WTC11 (cell line): ENCODE measurements at regions not wholly inside any gene's neighbourhood (a gene's known extent, or its start where the extent isn't known, plus 50 kb on each side); places are given as distances from the start of the nearest gene placed in this dataset.

ENCODE experiments used
- ATAC-seq: fragments of 200-7000 bp; cut with Tn5 transposase; 2 replicates; pipeline ENCODE4 v1.10.0; 2021; ENCODE audit warnings: mild to moderate bottlenecking, moderate library complexity
- CTCF ChIA-PET: fragments of 300-600 bp; sonication (Branson Sonifier 250); formaldehyde crosslinking; loops from one replicate; lab custom pipeline; 2021; ENCODE audit warnings: antibody characterized with exemption; lab: Charles Lee
- POLR2A ChIA-PET: fragments of 350-600 bp; sonication (Branson Sonifier 250); formaldehyde crosslinking; loops from one replicate; lab custom pipeline; 2021; ENCODE audit warnings: antibody characterized with exemption; lab: Charles Lee
- DNase-seq: peaks from one replicate; pipeline ENCODE4 v3.0.0; 2021; ENCODE audit warnings: low spot score
- H3K27ac Mint-ChIP-seq: 2 replicates; pipeline ENCODE4 v1.8.0; 2021; ENCODE audit warnings: mixed read lengths
- H3K27me3 Mint-ChIP-seq: 2 replicates; pipeline ENCODE4 v1.8.0; 2021; ENCODE audit warnings: low read depth, mild to moderate bottlenecking, moderate library complexity, mixed read lengths
- H3K36me3 Mint-ChIP-seq: 2 replicates; pipeline ENCODE4 v1.8.0; 2021; ENCODE audit warnings: mixed read lengths
- H3K4me1 Mint-ChIP-seq: 2 replicates; pipeline ENCODE4 v1.8.0; 2022; ENCODE audit warnings: mixed read lengths
- H3K4me3 Mint-ChIP-seq: 2 replicates; pipeline ENCODE4 v1.8.0; 2021; ENCODE audit warnings: mild to moderate bottlenecking, moderate library complexity, mixed read lengths
- H3K9me3 Mint-ChIP-seq: 2 replicates; pipeline ENCODE4 v1.8.0; 2021; ENCODE audit warnings: mixed read lengths
- ATF1 ChIP-seq: sonication (generic); formaldehyde crosslinking; IDR thresholded peaks from 2 replicates; pipeline ENCODE4 v1.8.1; 2023; ENCODE audit warnings: mild to moderate bottlenecking, moderate library complexity, missing genetic modification reagents
- ATF2 ChIP-seq: sonication (generic); formaldehyde crosslinking; IDR thresholded peaks from 2 replicates; pipeline ENCODE4 v1.8.1; 2022; ENCODE audit warnings: low read depth, missing genetic modification reagents, borderline replicate concordance
- ATF3 ChIP-seq: sonication (generic); formaldehyde crosslinking; conservative IDR thresholded peaks from 2 replicates; pipeline ENCODE4 v1.8.1; 2022; ENCODE audit warnings: mild to moderate bottlenecking, missing genetic modification reagents
- CBFB ChIP-seq: sonication (generic); formaldehyde crosslinking; IDR thresholded peaks from 2 replicates; pipeline ENCODE4 v1.8.1; 2022; ENCODE audit warnings: mild to moderate bottlenecking, low read depth, missing genetic modification reagents
- ELF4 ChIP-seq: sonication (generic); formaldehyde crosslinking; IDR thresholded peaks from 2 replicates; pipeline ENCODE4 v1.8.1; 2022; ENCODE audit warnings: low read depth, mild to moderate bottlenecking, moderate library complexity, missing genetic modification reagents
- EMX1 ChIP-seq: fragments of 250-450 bp; sonication (Bioruptor Pico); IDR thresholded peaks from 2 replicates; pipeline ENCODE4 v1.8.0; 2021; ENCODE audit warnings: mild to moderate bottlenecking
- ESRRA ChIP-seq: sonication (generic); formaldehyde crosslinking; IDR thresholded peaks from 2 replicates; pipeline ENCODE4 v1.8.1; 2022; ENCODE audit warnings: mild to moderate bottlenecking, missing genetic modification reagents, borderline replicate concordance
- FOXJ3 ChIP-seq: sonication (generic); formaldehyde crosslinking; IDR thresholded peaks from 2 replicates; pipeline ENCODE4 v1.9.0; 2021; ENCODE audit warnings: missing genetic modification reagents, mild to moderate bottlenecking, borderline replicate concordance
- HMGXB4 ChIP-seq: sonication (generic); formaldehyde crosslinking; IDR thresholded peaks from 2 replicates; pipeline ENCODE4 v1.8.1; 2023; ENCODE audit warnings: mild to moderate bottlenecking, moderate library complexity, missing genetic modification reagents
- JAZF1 ChIP-seq: fragments of 250-450 bp; sonication (Bioruptor Pico); IDR thresholded peaks from 2 replicates; pipeline ENCODE4 v1.9.0; 2021; ENCODE audit warnings: moderate library complexity, mild to moderate bottlenecking, inconsistent platforms
- JUN ChIP-seq: sonication (generic); formaldehyde crosslinking; IDR thresholded peaks from 2 replicates; pipeline ENCODE4 v1.8.0; 2023; ENCODE audit warnings: mild to moderate bottlenecking, missing genetic modification reagents
- MLX ChIP-seq: sonication (generic); formaldehyde crosslinking; IDR thresholded peaks from 2 replicates; pipeline ENCODE4 v1.8.1; 2023; ENCODE audit warnings: mild to moderate bottlenecking, missing genetic modification reagents, moderate library complexity
- NFE2L1 ChIP-seq: sonication (generic); formaldehyde crosslinking; IDR thresholded peaks from 2 replicates; pipeline ENCODE4 v1.8.1; 2023; ENCODE audit warnings: missing genetic modification reagents
- PRDM15 ChIP-seq: sonication (generic); formaldehyde crosslinking; IDR thresholded peaks from 2 replicates; pipeline ENCODE4 v1.8.0; 2022; ENCODE audit warnings: missing genetic modification reagents
- RORB ChIP-seq: fragments of 250-450 bp; sonication (Bioruptor Pico); IDR thresholded peaks from 2 replicates; pipeline ENCODE4 v1.9.0; 2021; ENCODE audit warnings: mild to moderate bottlenecking
- TCF7 ChIP-seq: sonication (generic); formaldehyde crosslinking; IDR thresholded peaks from 2 replicates; pipeline ENCODE4 v1.8.0; 2022; ENCODE audit warnings: mild to moderate bottlenecking, low read depth, missing genetic modification reagents, moderate library complexity
- TEAD4 ChIP-seq: sonication (generic); formaldehyde crosslinking; IDR thresholded peaks from 2 replicates; pipeline ENCODE4 v1.8.0; 2022; ENCODE audit warnings: mild to moderate bottlenecking, missing genetic modification reagents
- USF1 ChIP-seq: sonication (generic); formaldehyde crosslinking; IDR thresholded peaks from 2 replicates; pipeline ENCODE4 v1.8.0; 2022; ENCODE audit warnings: mild to moderate bottlenecking, missing genetic modification reagents
- USF2 ChIP-seq: sonication (generic); formaldehyde crosslinking; IDR thresholded peaks from 2 replicates; pipeline ENCODE4 v1.8.1; 2023; ENCODE audit warnings: mild to moderate bottlenecking, missing genetic modification reagents, moderate library complexity
- ZBTB21 ChIP-seq: sonication (generic); formaldehyde crosslinking; IDR thresholded peaks from 2 replicates; pipeline ENCODE4 v1.8.1; 2023; ENCODE audit warnings: mild to moderate bottlenecking, missing genetic modification reagents, borderline replicate concordance
- ZNF138 ChIP-seq: sonication (generic); formaldehyde crosslinking; conservative IDR thresholded peaks from 2 replicates; pipeline ENCODE4 v1.8.1; 2022; ENCODE audit warnings: mild to moderate bottlenecking, moderate library complexity, missing genetic modification reagents
- ZNF317 ChIP-seq: sonication (generic); formaldehyde crosslinking; IDR thresholded peaks from 2 replicates; pipeline ENCODE4 v1.8.1; 2023; ENCODE audit warnings: low read depth, mild to moderate bottlenecking, moderate library complexity, missing genetic modification reagents, borderline replicate concordance
- ZNF416 ChIP-seq: fragments of 250-450 bp; sonication (Bioruptor Pico); IDR thresholded peaks from 2 replicates; pipeline ENCODE4 v1.9.0; 2021; ENCODE audit warnings: mild to moderate bottlenecking, inconsistent platforms

GRCh38 chr7:38120076-38120475 lies 58.0 kb upstream of the STARD3NL start:
- TF ChIP-seq ATF3 (no peak), FOXJ3 (CRISPR knock-in tag) (no peak), ZNF416 (CRISPR knock-in tag) (no peak), ATF1 (no peak), USF1 (CRISPR knock-in tag) (no peak), ATF2 (no peak), JAZF1 (CRISPR knock-in tag) (no peak), RORB (no peak)
- POLR2A ChIA-PET: no interaction called here
- no peaks in the 10 kb centered on the region for H3K4me1 Mint-ChIP-seq
- H3K27me3 Mint-ChIP-seq: no peaks in the 10 kb centered on the region
- H3K27ac Mint-ChIP-seq: no peak overlapping the region
- DNase-seq: no peak
- H3K36me3 Mint-ChIP-seq: no peaks in the 10 kb centered on the region
- ATAC-seq: no peak
- CTCF ChIA-PET: interaction anchor here (1.6 kb wide), 1 partner anchor 216 kb away, joined by 6 read pairs; no protein-coding TSS in a partner anchor
- H3K9me3 Mint-ChIP-seq: peaks cover 13% of the 10 kb centered on the region
- no peak overlapping the region for H3K4me3 Mint-ChIP-seq

- DNase-seq: no peak
- Mint-ChIP-seq H3K27ac (no peak overlapping the region), H3K9me3 (peaks cover 13% of the 10 kb centered on the region), H3K4me3 (no peak overlapping the region), H3K36me3 (no peaks in the 10 kb centered on the region)
- no peak for TF ChIP-seq JAZF1 (CRISPR knock-in tag)
- no peak for TF ChIP-seq CBFB (CRISPR knock-in tag)
- TF ChIP-seq, all 79 proteins: peak for 0
- ATAC-seq: no peak
- ChIA-PET POLR2A (no interaction called here), CTCF (interaction anchor here (0.7 kb wide), 1 partner anchor 219 kb away, joined by 3 read pairs; no protein-coding TSS in a partner anchor)
- Mint-ChIP-seq H3K27me3 (no peaks in the 10 kb centered on the region), H3K4me1 (peaks cover under 1% of the 10 kb centered on the region; the same call in 1 of the 2 replicates)
Observed at GRCh38 chr7:38122501-38122900, 55.5 kb upstream of the STARD3NL start.

GRCh38 chr7:38123494-38123893 lies 54.6 kb upstream of the STARD3NL start:
- H3K27ac Mint-ChIP-seq: no peak overlapping the region
- ChIA-PET CTCF (no interaction called here), POLR2A (no interaction called here)
- H3K27me3 Mint-ChIP-seq: no peaks in the 10 kb centered on the region
- no peak overlapping the region for H3K4me3 Mint-ChIP-seq
- peaks cover 13% of the 10 kb centered on the region for H3K9me3 Mint-ChIP-seq
- peaks cover 3% of the 10 kb centered on the region; the same call in 1 of the 2 replicates for H3K4me1 Mint-ChIP-seq
- H3K36me3 Mint-ChIP-seq: no peaks in the 10 kb centered on the region
- DNase-seq (no peak), ATAC-seq (no peak)
- TF ChIP-seq USF2: no peak
- TF ChIP-seq TEAD4 (CRISPR knock-in tag): no peak
- TF ChIP-seq PRDM15 (CRISPR knock-in tag): no peak
- TF ChIP-seq NFE2L1 (CRISPR knock-in tag): no peak
- no peak for TF ChIP-seq ZNF138 (CRISPR knock-in tag)
- no peak for TF ChIP-seq EMX1 (CRISPR knock-in tag)
- no peak for TF ChIP-seq ZNF317 (CRISPR knock-in tag)
- TF ChIP-seq HMGXB4 (CRISPR knock-in tag): no peak
- TF ChIP-seq ZBTB21: no peak
- no peak for TF ChIP-seq JUN (CRISPR knock-in tag)
- TF ChIP-seq ELF4 (CRISPR knock-in tag): no peak
- TF ChIP-seq ESRRA (CRISPR knock-in tag): no peak
- no peak for TF ChIP-seq MLX
- TF ChIP-seq TCF7 (CRISPR knock-in tag): no peak
